ENCODE measurements at regions not wholly inside any gene's neighbourhood (a gene's known extent, or its start where the extent isn't known, plus 50 kb on each side); places are given as distances from the start of the nearest gene placed in this dataset.
A peak's percentile ranks its signal among the peaks of the same experiment; 100 is the strongest.
"Not testable (repeated sequence)": the region's sequence is repeated elsewhere in the genome, so short reads cannot be mapped to it uniquely, and the experiment has no call there.

GRCh38 chr13:80873589-80873988, 532.7 kb upstream of the SPRY2 start:
- H3K4me3 ChIP-seq (replicated peaks in 1 of 3; ENCODE audit: insufficient read depth in 1 of 3, low read depth in 1 of 3, low read length in 3 of 3), result no peak overlapping the region
- H3K27ac ChIP-seq (ENCODE audit: insufficient read depth, low read depth, low read length), result no peak overlapping the region
- H3K9me1 ChIP-seq (replicated peaks; ENCODE audit: control insufficient read depth, extremely low read depth, insufficient read depth, low read length), result no peaks in the 10 kb centered on the region
- intact Hi-C loops (cut with micrococcal nuclease) (loop anchor here (5.0 kb wide), 1 partner anchor 511 kb away; no protein-coding TSS in a partner anchor), dilution Hi-C loops (cut with MboI; ENCODE audit: extremely low pct_ligation_motif_present, low sequenced_read_pairs) (no loop called here)
- H3K27me3 ChIP-seq (ENCODE audit: control insufficient read depth in 2 of 2, insufficient read depth in 2 of 2, low read length in 2 of 2), result no peaks in the 10 kb centered on the region
- H3K9me3 ChIP-seq (replicated peaks; ENCODE audit: control insufficient read depth, insufficient read depth, low read length), result no peaks in the 10 kb centered on the region
- ChIA-PET CTCF (no interaction called here), POLR2A (no interaction called here)
- no peaks in the 10 kb centered on the region for H4K20me1 ChIP-seq (replicated peaks; ENCODE audit: control insufficient read depth, extremely low read depth, insufficient read depth, low read length)
- H3K79me2 ChIP-seq (ENCODE audit: control insufficient read depth, insufficient read depth, low read length), result no peaks in the 10 kb centered on the region
- no TSS peak for BruUV-seq (replicated peaks)
- H3K4me1 ChIP-seq (ENCODE audit: control insufficient read depth, extremely low read depth, insufficient read depth, low read length), result peaks cover 9% of the 10 kb centered on the region
- H3K4me2 ChIP-seq (ENCODE audit: insufficient read depth, low read length), result no peak overlapping the region
- FAIRE-seq, result no peak
- no peak overlapping the region for H3K9ac ChIP-seq (replicated peaks; ENCODE audit: extremely low read depth, insufficient read depth, low read length)
- H2AFZ ChIP-seq (ENCODE audit: low read depth, low read length), result peak overlapping the region; percentile 17
- DNase-seq (ENCODE audit: low read depth, low spot score), result no peak
- no peak for TF ChIP-seq FOS (IDR thresholded peaks at IDR 0.05; ENCODE audit: borderline replicate concordance, insufficient read depth, low read length)
- TF ChIP-seq JUN (IDR thresholded peaks at IDR 0.05; ENCODE audit: borderline replicate concordance, insufficient read depth, insufficient read length, low read depth), result no peak
- no peak for TF ChIP-seq EZH2 (IDR thresholded peaks at IDR 0.05; ENCODE audit: borderline replicate concordance, low read depth, low read length, severe bottlenecking)
- no peak for TF ChIP-seq MAX (IDR thresholded peaks at IDR 0.05; ENCODE audit: insufficient read depth, insufficient read length)
- H3K36me3 ChIP-seq (ENCODE audit: control insufficient read depth in 2 of 2, extremely low read depth in 1 of 2, insufficient read depth in 2 of 2, low read length in 2 of 2), result no peaks in the 10 kb centered on the region

GRCh38 chr13:80871971-80872370, 531.0 kb upstream of the SPRY2 start:
- Histone ChIP-seq H3K27ac (ENCODE audit: insufficient read depth, low read depth, low read length) (peak overlapping the region; percentile 61), H3K9ac (replicated peaks; ENCODE audit: extremely low read depth, insufficient read depth, low read length) (peak overlapping the region; percentile 6)
- H3K9me3 ChIP-seq (replicated peaks; ENCODE audit: control insufficient read depth, insufficient read depth, low read length); H3K36me3 ChIP-seq (ENCODE audit: control insufficient read depth in 2 of 2, extremely low read depth in 1 of 2, insufficient read depth in 2 of 2, low read length in 2 of 2); BruUV-seq (replicated peaks); H3K27me3 ChIP-seq (ENCODE audit: control insufficient read depth in 2 of 2, insufficient read depth in 2 of 2, low read length in 2 of 2); H3K79me2 ChIP-seq (ENCODE audit: control insufficient read depth, insufficient read depth, low read length); H4K20me1 ChIP-seq (replicated peaks; ENCODE audit: control insufficient read depth, extremely low read depth, insufficient read depth, low read length); FAIRE-seq; dilution Hi-C loops (cut with MboI; ENCODE audit: extremely low pct_ligation_motif_present, low sequenced_read_pairs); H3K4me1 ChIP-seq (ENCODE audit: control insufficient read depth, extremely low read depth, insufficient read depth, low read length); H3K4me3 ChIP-seq (replicated peaks in 1 of 3; ENCODE audit: insufficient read depth in 1 of 3, low read depth in 1 of 3, low read length in 3 of 3); DNase-seq (ENCODE audit: low read depth, low spot score); H3K4me2 ChIP-seq (ENCODE audit: insufficient read depth, low read length); H3K9me1 ChIP-seq (replicated peaks; ENCODE audit: control insufficient read depth, extremely low read depth, insufficient read depth, low read length); H2AFZ ChIP-seq (ENCODE audit: low read depth, low read length): not testable (repeated sequence)
- intact Hi-C loops (cut with micrococcal nuclease), result loop anchor here (1.0 to 5.0 kb wide), 7 partner anchors 49 to 935 kb away; no protein-coding TSS in a partner anchor
- CTCF ChIA-PET, result interaction anchor here (0.8 to 2.0 kb wide), 7 partner anchors 53 to 1193 kb away, joined by 3 to 10 read pairs (median 3); no protein-coding TSS in a partner anchor
- POLR2A ChIA-PET, result interaction anchor here (0.7 kb wide), 1 partner anchor 10 kb away, joined by 6 read pairs; no protein-coding TSS in a partner anchor

Data from endothelial cell of umbilical vein (primary cell).